Trophoblast cell (in vitro differentiated cells and primary cell): ENCODE measurements at regions not wholly inside any gene's neighbourhood (a gene's known extent, or its start where the extent isn't known, plus 50 kb on each side); places are given as distances from the start of the nearest gene placed in this dataset.
A peak's percentile ranks its signal among the peaks of the same experiment; 100 is the strongest.

Experiments used
- DNase-seq, 2 donors: peaks; one replicate each; pipeline ENCODE4 v3.0.0-alpha.2; 2016
- H2AFZ ChIP-seq: 2 replicates; pipeline ENCODE4 v1.6.1; 2013; ENCODE audit warnings: low read length, moderate library complexity, mild to moderate bottlenecking; ENCODE audit not compliant: insufficient read depth, poor library complexity
- H2AK5ac ChIP-seq: 2 replicates; pipeline ENCODE4 v1.6.1; 2013; ENCODE audit warnings: mild to moderate bottlenecking, low read length
- H2BK120ac ChIP-seq: 2 replicates; pipeline ENCODE4 v1.6.1; 2013; ENCODE audit warnings: low read length, mild to moderate bottlenecking, moderate library complexity; ENCODE audit not compliant: insufficient read depth, poor library complexity
- H2BK12ac ChIP-seq: 2 replicates; pipeline ENCODE4 v1.6.1; 2013; ENCODE audit warnings: mild to moderate bottlenecking, low read length, moderate library complexity
- H2BK5ac ChIP-seq: 2 replicates; pipeline ENCODE4 v1.6.1; 2013; ENCODE audit warnings: low read length, low read depth, moderate library complexity, mild to moderate bottlenecking; ENCODE audit not compliant: poor library complexity
- H3K14ac ChIP-seq: 2 replicates; pipeline ENCODE4 v1.6.1; 2013; ENCODE audit warnings: mild to moderate bottlenecking, low read length
- H3K18ac ChIP-seq: 2 replicates; pipeline ENCODE4 v1.6.1; 2013; ENCODE audit warnings: mild to moderate bottlenecking, low read length
- H3K23ac ChIP-seq: 2 replicates; pipeline ENCODE4 v1.6.1; 2013; ENCODE audit warnings: low read length
- H3K27ac ChIP-seq: 2 replicates; pipeline ENCODE4 v1.5.1; 2013; ENCODE audit warnings: low read depth, mild to moderate bottlenecking, inconsistent platforms, low read length, moderate library complexity
- H3K27me3 ChIP-seq: 2 replicates; pipeline ENCODE4 v1.6.1; 2013; ENCODE audit warnings: inconsistent platforms, mild to moderate bottlenecking, low read length, moderate library complexity; ENCODE audit not compliant: insufficient read depth
- H3K36me3 ChIP-seq, 2 experiments: 1 replicate in 1 of 2; 2 replicates in 1 of 2; pipeline ENCODE4 v1.6.1; 2013; ENCODE audit warnings: low read length in 2 of 2, mild to moderate bottlenecking in 2 of 2, moderate library complexity in 1 of 2; ENCODE audit not compliant: insufficient read depth in 2 of 2, control insufficient read depth in 1 of 2
- H3K4ac ChIP-seq: 2 replicates; pipeline ENCODE4 v1.6.1; 2013; ENCODE audit warnings: low read depth, mild to moderate bottlenecking, low read length, moderate library complexity
- H3K4me1 ChIP-seq, 2 experiments: 1 replicate in 1 of 2; 2 replicates in 1 of 2; pipeline ENCODE4 v1.6.1; 2013; ENCODE audit warnings: low read length in 2 of 2, mild to moderate bottlenecking in 2 of 2, moderate library complexity in 1 of 2; ENCODE audit not compliant: insufficient read depth in 2 of 2, control insufficient read depth in 1 of 2
- H3K4me2 ChIP-seq: 2 replicates; pipeline ENCODE4 v1.6.1; 2013; ENCODE audit warnings: inconsistent platforms, mild to moderate bottlenecking, low read length, moderate library complexity
- H3K4me3 ChIP-seq: 2 replicates; pipeline ENCODE4 v1.5.1; 2013; ENCODE audit warnings: mild to moderate bottlenecking, low read depth, low read length, inconsistent platforms
- H3K79me1 ChIP-seq: one replicate; pipeline ENCODE4 v1.6.1; 2013; ENCODE audit warnings: low read length
- H3K79me2 ChIP-seq: 2 replicates; pipeline ENCODE4 v1.6.1; 2013; ENCODE audit warnings: low read length, mild to moderate bottlenecking; ENCODE audit not compliant: control insufficient read depth, insufficient read depth, poor library complexity
- H3K9ac ChIP-seq: 2 replicates; pipeline ENCODE4 v1.6.1; 2013; ENCODE audit warnings: mild to moderate bottlenecking, low read length
- H3K9me3 ChIP-seq: 2 replicates; pipeline ENCODE4 v1.6.1; 2013; ENCODE audit warnings: low read depth, mild to moderate bottlenecking, control low read depth, inconsistent platforms, low read length; ENCODE audit not compliant: insufficient read depth
- H4K12ac ChIP-seq: 2 replicates; pipeline ENCODE4 v1.6.1; 2013; ENCODE audit warnings: low read depth, mild to moderate bottlenecking, low read length, moderate library complexity
- H4K8ac ChIP-seq: 2 replicates; pipeline ENCODE4 v1.6.1; 2013; ENCODE audit warnings: low read depth, mild to moderate bottlenecking, low read length, moderate library complexity
- H4K91ac ChIP-seq: one replicate; pipeline ENCODE4 v1.6.1; 2013; ENCODE audit warnings: low read depth, mild to moderate bottlenecking, low read length, moderate library complexity
- WGBS: extraction: QIAGEN DNeasy Blood & Tissue Kit; methylation state at CpG from one replicate; pipeline ENCODE4 v1.1.7; 2013; ENCODE audit warnings: missing lambda C conversion rate; ENCODE audit not compliant: insufficient read length, insufficient coverage; ENCODE audit errors: extremely low coverage; 5-methylcytosine and 5-hydroxymethylcytosine counted together

DNA sequence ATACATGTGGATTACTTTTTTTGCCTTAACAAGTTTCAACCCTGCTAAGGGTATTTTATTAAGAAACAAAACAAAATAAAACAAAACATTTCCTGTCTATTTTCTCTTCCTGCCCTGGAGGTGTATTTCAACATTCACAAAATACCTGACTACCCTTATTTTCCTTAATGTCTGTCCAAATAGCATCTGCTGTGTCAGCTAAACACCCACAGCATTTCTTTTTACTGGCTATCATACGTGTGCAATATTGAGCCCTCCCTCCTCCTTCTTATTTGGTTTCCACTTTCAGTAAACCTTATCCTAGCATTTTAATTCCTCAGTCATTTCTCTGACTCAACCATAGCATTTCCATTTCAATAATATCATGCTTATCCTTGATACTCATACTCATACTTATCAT is 1420.0 kb upstream of the ZEB2 start:
- Histone ChIP-seq H3K9me3 (no peaks in the 10 kb centered on the region), H3K18ac (no peak overlapping the region), H3K36me3 (no peaks in the 10 kb centered on the region), H4K12ac (no peak overlapping the region), H4K91ac (no peak overlapping the region), H3K4me3 (no peak overlapping the region), H3K27ac (no peak overlapping the region), H3K4ac (no peak overlapping the region), H3K23ac (no peak overlapping the region), H3K27me3 (no peaks in the 10 kb centered on the region), H2BK5ac (no peak overlapping the region), H3K14ac (no peak overlapping the region), H4K8ac (no peak overlapping the region), H2BK12ac (no peak overlapping the region), H2AK5ac (no peak overlapping the region), H3K9ac (no peak overlapping the region), H3K79me1 (no peaks in the 10 kb centered on the region), H2AFZ (no peak overlapping the region), H2BK120ac (no peak overlapping the region), H3K4me2 (no peak overlapping the region), H3K79me2 (no peaks in the 10 kb centered on the region), H3K4me1 (no peaks in the 10 kb centered on the region)
- DNase-seq = peak in 1 of 2 donors; percentile 44
- WGBS = no CpG with 5 or more reads among the region's 1 CpG

DNA sequence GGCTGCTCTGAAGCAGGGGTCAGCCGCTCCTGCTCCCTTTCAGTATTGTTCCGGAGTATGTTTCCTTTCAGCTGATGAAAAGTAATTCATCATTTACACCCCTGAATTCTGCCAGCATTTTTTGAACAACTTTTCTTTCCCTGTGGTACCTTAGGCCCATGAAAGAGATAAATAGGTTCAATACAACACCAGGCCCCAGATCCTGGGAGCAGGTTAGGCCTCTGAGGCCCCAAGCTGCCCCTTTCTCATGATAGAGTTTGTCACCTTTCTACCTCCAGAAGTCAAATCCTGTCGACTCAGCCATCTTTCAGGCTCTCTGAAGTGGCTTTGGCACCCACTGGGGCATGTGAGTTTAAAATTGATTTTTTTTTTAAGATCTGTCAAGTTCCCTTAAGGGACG is 1415.1 kb upstream of the ZEB2 start:
- no peak overlapping the region for H4K8ac ChIP-seq
- no peaks in the 10 kb centered on the region for H3K27me3 ChIP-seq
- H3K14ac ChIP-seq = no peak overlapping the region
- no peak overlapping the region for H4K91ac ChIP-seq
- H3K23ac ChIP-seq = no peak overlapping the region
- H3K9ac ChIP-seq = no peak overlapping the region
- WGBS = no CpG with 5 or more reads among the region's 4 CpGs
- DNase-seq = no peak
- H3K4me1 ChIP-seq = no peaks in the 10 kb centered on the region
- H2BK120ac ChIP-seq = no peak overlapping the region
- H3K18ac ChIP-seq = no peak overlapping the region
- H2AFZ ChIP-seq = no peak overlapping the region
- no peak overlapping the region for H2BK12ac ChIP-seq
- H3K4me2 ChIP-seq = no peak overlapping the region
- no peaks in the 10 kb centered on the region for H3K79me1 ChIP-seq
- H3K4me3 ChIP-seq = no peak overlapping the region
- no peaks in the 10 kb centered on the region for H3K79me2 ChIP-seq
- H2BK5ac ChIP-seq = no peak overlapping the region
- H3K4ac ChIP-seq = no peak overlapping the region
- no peaks in the 10 kb centered on the region for H3K9me3 ChIP-seq
- no peak overlapping the region for H2AK5ac ChIP-seq
- no peak overlapping the region for H3K27ac ChIP-seq
- no peaks in the 10 kb centered on the region for H3K36me3 ChIP-seq
- no peak overlapping the region for H4K12ac ChIP-seq

DNA sequence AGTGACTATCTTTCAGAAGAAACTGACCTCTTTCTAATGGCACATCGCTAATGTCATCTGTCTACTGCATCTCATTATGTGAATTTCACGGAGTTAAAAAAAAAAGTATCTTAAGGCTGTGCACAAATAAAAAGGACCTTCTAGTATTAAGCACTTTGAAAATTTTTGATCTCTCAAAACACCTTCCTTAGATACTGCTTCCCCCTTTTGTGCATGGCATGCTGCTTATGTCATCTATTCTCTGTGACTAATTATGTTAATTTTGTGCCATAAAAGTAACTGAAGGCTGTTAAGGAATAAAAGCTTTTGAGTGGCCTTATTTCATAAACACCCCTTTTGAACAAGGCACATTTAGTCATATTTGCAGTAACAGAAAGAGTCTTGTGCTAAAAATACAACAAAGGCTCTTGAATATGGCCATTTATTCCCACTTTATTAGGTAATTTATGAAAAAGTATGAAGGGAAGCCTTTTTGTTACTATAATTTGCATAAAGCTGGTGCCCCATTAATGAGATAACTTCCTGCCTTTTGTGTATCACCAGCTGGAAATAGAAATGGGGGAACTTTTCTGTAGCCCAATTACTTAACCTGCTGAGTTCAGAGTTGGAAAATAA is 1412.0 kb upstream of the ZEB2 start:
- Histone ChIP-seq H3K9me3 (no peaks in the 10 kb centered on the region), H4K12ac (no peak overlapping the region), H2AFZ (no peak overlapping the region), H2BK5ac (no peak overlapping the region), H3K27ac (no peak overlapping the region), H3K9ac (no peak overlapping the region), H2BK12ac (no peak overlapping the region), H3K14ac (no peak overlapping the region), H3K4ac (no peak overlapping the region), H4K8ac (no peak overlapping the region), H3K4me3 (no peak overlapping the region), H3K79me1 (no peaks in the 10 kb centered on the region), H2AK5ac (no peak overlapping the region), H3K4me1 (no peaks in the 10 kb centered on the region), H3K18ac (no peak overlapping the region), H3K36me3 (no peaks in the 10 kb centered on the region), H2BK120ac (no peak overlapping the region), H3K27me3 (no peaks in the 10 kb centered on the region), H3K4me2 (no peak overlapping the region), H3K23ac (no peak overlapping the region), H4K91ac (no peak overlapping the region), H3K79me2 (no peaks in the 10 kb centered on the region)
- DNase-seq = no peak
- WGBS = no CpG with 5 or more reads among the region's 2 CpGs

DNA sequence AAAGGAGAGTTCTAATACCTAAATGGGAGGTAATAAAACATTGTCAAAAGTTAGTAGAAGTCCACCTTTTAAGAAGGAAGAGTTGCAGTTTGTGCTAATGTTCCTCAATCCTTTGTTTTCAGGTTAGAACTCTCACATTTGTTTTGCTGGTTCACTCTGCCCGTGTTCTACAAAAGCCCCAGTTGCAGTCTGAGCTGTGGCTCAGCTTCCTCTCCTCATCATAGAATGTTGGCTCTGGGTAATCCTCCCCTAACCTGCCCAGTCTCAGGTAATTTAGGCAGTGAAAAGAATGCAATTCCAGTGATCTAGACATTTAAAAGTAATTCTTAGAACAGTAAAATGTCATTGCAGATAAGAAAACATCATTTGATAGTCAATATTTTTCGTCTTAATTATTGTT is 1410.4 kb upstream of the ZEB2 start:
- no peaks in the 10 kb centered on the region for H3K9me3 ChIP-seq
- H3K4me3 ChIP-seq = no peak overlapping the region
- no peak overlapping the region for H3K9ac ChIP-seq
- H4K91ac ChIP-seq = no peak overlapping the region
- H2BK5ac ChIP-seq = no peak overlapping the region
- H2BK12ac ChIP-seq = no peak overlapping the region
- no peaks in the 10 kb centered on the region for H3K27me3 ChIP-seq
- no peaks in the 10 kb centered on the region for H3K79me2 ChIP-seq
- no peak overlapping the region for H3K27ac ChIP-seq
- no peak overlapping the region for H3K18ac ChIP-seq
- no peaks in the 10 kb centered on the region for H3K4me1 ChIP-seq
- WGBS = no CpG with 5 or more reads among the region's 2 CpGs
- H2AK5ac ChIP-seq = no peak overlapping the region
- no peak for DNase-seq
- no peak overlapping the region for H4K12ac ChIP-seq
- no peak overlapping the region for H3K4me2 ChIP-seq
- H3K4ac ChIP-seq = no peak overlapping the region
- no peak overlapping the region for H4K8ac ChIP-seq
- H2BK120ac ChIP-seq = no peak overlapping the region
- no peak overlapping the region for H3K14ac ChIP-seq
- no peak overlapping the region for H3K23ac ChIP-seq
- no peaks in the 10 kb centered on the region for H3K79me1 ChIP-seq
- no peak overlapping the region for H2AFZ ChIP-seq
- no peaks in the 10 kb centered on the region for H3K36me3 ChIP-seq
